Fibroblast of lung (primary cell): ENCODE measurements at regions not wholly inside any gene's neighbourhood (a gene's known extent, or its start where the extent isn't known, plus 50 kb on each side); places are given as distances from the start of the nearest gene placed in this dataset.

Source experiments
- CTCF ChIP-seq, 2 donors: IDR thresholded peaks in 1 of 2; conservative IDR thresholded peaks in 1 of 2; 1 replicate in 1 of 2; 2 replicates in 1 of 2; pipeline ENCODE4 v1.5.1; 2011 to 2012; ENCODE audit warnings: low read length in 2 of 2, control low read depth in 1 of 2, inconsistent platforms in 1 of 2, low read depth in 1 of 2, mild to moderate bottlenecking in 1 of 2
- EZH2 ChIP-seq: IDR thresholded peaks from 2 replicates; pipeline ENCODE4 v1.5.1; 2012; ENCODE audit warnings: low read length, control low read depth, mild to moderate bottlenecking; ENCODE audit errors: missing control alignments

GRCh38 chr6:105619971-105620741, 217.3 kb upstream of the PREP start:
- no peak for TF ChIP-seq CTCF (conservative IDR thresholded peaks at IDR 0.05 in 1 of 2, IDR thresholded peaks at IDR 0.05 in 1 of 2; ENCODE audit: low read depth in 1 of 2, low read length in 2 of 2)
- no peak for TF ChIP-seq EZH2
